ENCODE measurements at regions not wholly inside any gene's neighbourhood (a gene's known extent, or its start where the extent isn't known, plus 50 kb on each side); places are given as distances from the start of the nearest gene placed in this dataset.
"Not testable (repeated sequence)": the region's sequence is repeated elsewhere in the genome, so short reads cannot be mapped to it uniquely, and the experiment has no call there.

- DNase-seq: not testable (repeated sequence)
These were observed 58.5 kb upstream of the ZNF195 start for GRCh38 chr11:3437441-3437840.

- no peak for DNase-seq
These were observed 56.0 kb upstream of the ZNF195 start for GRCh38 chr11:3434976-3435375.

- DNase-seq: not testable (repeated sequence)
These were observed 50.2 kb upstream of the ZNF195 start for GRCh38 chr11:3429191-3429590.
